GM18867 (cell line): ENCODE measurements at regions not wholly inside any gene's neighbourhood (a gene's known extent, or its start where the extent isn't known, plus 50 kb on each side); places are given as distances from the start of the nearest gene placed in this dataset.
"Not testable (repeated sequence)": the region's sequence is repeated elsewhere in the genome, so short reads cannot be mapped to it uniquely, and the experiment has no call there.

Source experiments
- ATAC-seq: cut with Tn5 transposase; IDR thresholded peaks from one replicate; pipeline ENCODE4 v1.9.1; 2021; ENCODE audit warnings: mild to moderate bottlenecking, moderate library complexity; ENCODE audit not compliant: unreplicated experiment

DNA sequence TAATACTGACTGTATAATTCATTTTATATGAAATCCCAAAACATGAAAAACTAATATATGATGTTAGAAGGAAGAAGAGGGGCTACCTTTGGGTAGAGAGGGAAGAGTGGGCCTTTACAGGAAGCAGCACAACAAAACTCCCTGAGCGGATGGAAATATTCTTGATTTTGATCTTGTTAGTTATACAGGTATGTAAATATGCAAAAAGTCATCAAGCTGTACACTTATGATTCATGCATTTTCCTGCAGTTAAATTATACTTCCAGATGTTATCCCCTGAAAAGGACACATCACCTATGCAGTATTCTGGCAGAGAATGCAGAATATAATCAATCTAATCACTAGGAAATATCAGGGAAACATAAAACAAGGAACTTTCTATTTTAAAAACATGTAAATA, 249.4 kb upstream of the MGAT5 start:
- no peak for ATAC-seq

DNA sequence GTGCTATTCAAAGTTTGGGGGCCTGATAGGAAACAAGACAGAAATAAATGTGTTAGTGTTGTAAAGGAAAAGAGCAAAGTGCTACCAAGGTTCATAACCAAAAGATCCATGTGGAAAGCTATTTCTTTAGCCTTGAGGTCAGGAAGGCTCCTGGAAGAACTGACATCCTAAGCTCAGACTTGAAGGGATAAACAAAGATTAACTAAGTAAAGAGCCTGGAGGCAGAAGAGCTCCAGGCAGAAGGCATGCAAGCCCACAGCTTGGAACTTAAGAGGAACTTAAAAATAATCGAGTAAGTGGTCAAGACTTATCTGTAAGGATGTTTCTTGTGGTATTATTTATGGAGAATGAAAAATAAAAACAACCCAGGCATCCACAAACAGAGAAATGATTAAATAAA, 245.0 kb upstream of the MGAT5 start:
- no peak for ATAC-seq

DNA sequence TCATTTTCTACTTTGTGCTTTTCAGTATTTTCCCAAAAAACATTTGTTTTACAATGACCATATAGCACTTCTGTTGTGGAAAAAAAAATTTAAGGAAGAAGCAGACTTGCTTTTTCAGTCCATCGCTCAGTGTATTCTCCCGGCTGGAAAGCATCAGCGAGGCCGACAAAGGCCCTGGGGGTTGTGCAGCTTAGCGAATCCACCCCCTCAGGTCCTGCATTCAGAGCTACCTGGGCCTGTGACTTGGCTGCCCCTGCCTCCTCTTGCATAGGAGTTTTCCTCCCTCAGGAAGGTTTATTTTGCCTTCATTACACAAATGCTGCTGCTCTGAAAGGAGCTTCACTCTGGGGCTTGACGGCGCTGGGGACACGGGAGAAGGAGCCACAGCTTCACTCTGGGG, 244.4 kb upstream of the MGAT5 start:
- ATAC-seq = no peak

DNA sequence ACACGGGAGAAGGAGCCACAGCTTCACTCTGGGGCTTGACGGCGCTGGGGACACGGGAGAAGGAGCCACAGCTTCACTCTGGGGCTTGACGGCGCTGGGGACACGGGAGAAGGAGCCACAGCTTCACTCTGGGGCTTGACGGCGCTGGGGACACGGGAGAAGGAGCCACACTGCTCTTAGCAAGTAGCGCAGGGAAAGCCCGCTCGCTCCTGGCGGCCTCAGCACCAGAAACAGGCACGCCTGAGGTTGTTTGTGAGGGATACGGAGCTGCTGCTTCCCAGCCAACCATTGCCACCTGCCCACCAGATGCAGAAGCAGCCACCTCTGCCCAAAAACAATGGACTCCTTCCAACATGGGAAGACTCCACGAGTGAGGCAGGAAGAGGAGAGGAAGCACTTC, 244.0 kb upstream of the MGAT5 start:
- ATAC-seq = not testable (repeated sequence)

DNA sequence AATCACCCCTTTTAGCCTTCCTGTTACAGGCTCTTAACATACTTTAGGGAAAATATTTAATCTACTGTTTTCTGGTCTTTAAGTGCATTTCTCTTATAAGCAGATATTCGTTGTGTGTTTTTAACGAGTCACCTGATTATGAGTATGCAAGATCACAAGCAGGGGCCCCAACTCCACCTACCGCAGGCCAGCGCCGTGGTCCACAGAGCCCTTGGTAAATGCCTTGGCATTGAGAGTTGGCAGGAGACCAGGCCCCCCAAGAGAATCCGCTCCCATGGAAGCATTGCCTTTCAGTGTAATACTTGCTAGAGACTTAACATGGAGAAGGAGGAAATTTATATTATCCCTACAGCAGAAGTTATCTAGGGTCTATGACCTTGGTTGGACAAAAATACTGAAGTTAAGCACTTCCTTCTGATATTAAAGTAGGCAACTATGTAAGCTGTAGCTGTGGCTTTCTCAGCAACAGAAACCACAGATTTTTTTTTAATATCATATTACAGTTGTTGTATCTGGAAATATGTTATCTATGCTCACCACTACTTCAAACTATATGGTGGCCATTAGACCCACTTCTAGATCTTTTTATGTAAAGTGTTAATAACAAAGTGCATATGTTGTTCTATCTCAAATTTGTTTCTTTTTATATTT, 241.8 kb upstream of the MGAT5 start:
- ATAC-seq = no peak

DNA sequence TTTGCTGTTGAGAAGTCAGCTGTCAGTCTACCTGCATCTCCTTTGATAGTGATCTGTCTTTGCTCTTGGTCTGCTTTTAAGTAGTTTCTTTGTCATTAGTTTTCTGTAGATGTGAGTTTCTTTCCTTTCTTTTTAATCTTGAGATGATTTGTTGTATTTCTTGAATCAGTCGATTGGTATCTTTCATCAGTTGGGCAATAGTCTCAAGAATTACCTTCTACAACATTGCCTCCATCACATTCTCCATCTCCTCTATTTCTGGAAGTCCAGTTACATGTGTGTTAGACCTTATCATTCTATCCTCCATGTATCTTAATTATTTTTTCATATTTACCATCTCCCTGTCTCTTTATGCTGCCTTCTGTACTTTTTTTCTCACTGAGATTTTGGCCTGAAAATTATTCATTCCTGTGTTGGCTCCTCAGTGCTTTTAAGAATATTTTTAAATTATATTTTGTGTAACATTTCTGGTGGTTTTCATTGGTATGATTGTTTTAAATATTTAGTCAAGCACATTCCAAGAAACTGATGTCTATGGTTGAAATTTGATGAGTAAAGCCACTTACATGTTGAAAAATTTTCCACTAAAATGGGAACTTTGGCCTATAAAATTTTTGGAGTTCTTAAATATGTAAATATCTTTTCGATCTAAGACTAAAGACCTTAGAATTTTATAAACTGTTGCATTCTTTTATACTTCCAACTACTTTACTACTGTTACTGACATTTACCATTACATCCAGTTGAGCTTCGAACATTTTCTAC, 239.5 kb upstream of the MGAT5 start:
- no peak for ATAC-seq

DNA sequence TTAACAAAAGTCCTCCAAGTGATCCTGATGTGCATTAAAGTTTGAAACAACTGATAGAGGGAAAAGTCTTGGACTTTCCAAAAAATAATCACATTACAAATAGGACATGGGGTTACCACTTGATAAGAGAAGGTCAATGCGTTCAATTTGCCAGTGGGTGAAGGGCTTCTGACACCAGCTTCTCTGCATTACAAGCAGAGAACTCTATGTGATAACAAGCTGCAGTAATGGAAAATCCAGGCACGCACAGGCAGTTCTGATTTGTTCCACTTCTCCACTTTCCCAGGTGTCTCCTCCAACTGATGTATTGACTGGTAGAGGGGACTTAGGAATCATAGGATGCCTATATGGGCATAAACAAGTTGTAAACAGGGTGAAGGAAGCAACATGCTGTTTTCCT, 234.0 kb upstream of the MGAT5 start:
- no peak for ATAC-seq

DNA sequence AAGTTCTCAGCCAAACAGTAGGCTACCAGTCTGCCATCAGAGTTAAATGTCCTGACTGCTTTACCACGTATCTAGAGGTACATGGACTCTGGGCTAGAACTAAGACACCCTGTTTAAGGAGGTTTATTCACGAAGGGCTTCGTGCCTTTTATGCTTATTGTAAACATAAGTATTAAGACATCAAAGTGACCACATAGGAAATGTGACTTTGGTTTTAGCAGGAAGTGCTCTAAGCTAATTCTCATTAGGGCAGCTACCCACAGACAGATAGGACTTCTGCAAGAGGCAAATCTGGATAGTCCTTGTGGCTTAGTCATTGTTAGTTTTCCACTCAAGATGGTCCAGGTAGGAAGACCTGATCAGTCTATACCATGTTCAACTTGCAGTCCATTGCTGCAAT, 233.3 kb upstream of the MGAT5 start:
- ATAC-seq = no peak

DNA sequence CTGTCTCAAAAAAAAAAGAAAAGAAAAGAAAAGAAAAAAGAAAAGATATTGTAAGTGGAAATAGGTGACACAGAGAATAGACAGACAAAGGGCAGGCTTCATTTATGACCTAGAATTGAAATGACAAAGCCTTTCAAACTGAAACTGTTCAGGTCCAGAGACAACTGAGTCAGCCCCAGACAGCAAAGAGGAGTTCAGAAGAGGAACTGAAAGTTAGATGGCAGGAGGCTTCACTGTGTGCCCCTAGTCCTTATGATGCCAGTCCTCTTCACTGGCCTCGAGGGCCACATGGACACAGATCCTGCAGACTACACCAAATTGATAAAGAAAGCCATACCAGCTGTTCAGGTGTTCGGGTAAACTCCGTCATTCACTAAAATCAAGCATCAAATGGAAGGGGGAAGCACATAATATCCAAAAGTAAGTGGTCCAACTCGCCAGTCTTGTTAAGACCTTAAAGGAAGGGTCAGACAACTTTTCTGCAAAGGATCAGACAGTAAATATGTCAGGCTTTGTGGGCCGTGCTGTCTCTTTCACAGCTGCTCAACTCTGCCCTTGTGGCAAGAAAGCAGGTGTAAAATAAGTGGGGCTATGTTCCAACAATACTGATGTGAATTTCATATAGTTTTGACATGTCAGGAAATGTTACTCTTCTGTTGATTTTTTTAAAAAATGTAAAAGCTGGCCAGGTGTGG, 231.9 kb upstream of the MGAT5 start:
- ATAC-seq = peak; percentile 96

DNA sequence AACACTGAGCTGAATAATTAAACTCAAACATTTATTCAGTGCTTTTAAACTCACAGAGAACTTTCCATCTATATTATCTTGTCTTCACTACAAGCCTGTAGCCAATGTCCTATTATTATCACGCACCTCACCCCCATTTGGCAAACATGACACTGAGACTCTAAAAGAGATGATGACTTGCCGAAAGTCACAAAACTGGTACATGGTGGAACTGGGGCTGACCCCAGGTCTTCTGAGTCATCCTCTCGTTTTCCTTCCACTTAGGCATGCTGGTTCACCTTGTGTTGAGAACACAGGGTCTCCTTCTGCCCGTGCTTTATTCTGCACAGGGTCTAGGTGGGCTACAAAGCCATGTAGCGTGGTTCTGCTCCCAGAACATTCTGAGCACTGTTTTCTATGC, 230.0 kb upstream of the MGAT5 start:
- ATAC-seq = no peak

DNA sequence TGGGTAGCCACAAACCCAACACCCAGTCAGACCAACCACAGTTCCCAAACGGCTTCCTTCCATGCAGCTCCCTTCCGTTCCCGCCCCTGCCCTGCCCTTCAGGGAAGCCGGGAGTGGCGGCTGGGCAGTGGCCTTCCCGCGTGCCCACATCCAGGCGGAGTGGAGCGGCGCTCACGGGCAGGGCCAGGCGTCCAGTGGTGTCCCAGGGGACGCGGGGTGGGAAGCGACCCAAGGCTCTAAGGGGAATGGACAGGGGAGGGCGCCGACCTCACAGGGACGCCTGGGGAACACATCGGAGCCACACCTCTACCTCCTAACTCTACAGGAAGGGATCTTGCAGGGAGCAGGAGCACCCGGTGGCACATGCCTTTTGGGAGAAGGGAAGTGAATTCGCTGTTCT, 225.9 kb upstream of the MGAT5 start:
- no peak for ATAC-seq

DNA sequence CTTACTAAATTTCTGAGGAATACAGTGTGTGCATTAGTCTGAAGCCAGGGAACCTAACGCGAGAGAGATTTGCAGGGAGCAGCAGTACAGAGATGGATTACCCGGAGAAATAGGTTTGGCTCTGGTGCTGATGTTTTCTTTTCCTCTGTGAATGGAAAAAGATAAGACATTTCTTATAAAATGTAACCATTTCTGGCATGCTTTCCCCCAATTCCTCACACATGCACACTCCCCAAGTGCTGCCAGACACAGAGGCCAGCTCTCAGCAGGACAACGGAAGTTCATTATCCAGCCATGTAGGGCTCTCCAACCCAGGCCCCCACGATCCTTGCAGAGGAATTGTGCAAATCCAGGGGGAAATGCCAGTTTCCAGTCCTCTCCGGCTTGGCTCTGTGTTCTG, 224.5 kb upstream of the MGAT5 start:
- ATAC-seq = no peak

DNA sequence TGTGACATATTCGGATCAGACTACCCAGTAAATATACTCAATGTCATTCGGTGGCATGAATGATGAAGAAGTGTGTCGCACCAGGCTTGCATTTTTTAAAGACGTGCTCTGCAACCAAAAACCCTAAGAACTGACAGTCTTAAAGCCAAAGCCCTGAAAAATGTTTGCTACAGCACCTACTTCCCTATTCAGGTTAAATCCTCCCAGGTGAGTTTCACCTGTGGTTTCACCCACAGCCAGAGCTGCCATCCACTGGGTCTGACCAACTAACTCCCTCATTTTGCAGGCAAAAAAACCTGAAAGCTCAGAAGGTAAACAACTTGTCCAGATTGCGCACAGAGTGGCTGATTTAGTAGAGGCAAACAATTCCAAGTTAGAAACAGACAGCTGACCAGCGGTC, 222.3 kb upstream of the MGAT5 start:
- no peak for ATAC-seq

DNA sequence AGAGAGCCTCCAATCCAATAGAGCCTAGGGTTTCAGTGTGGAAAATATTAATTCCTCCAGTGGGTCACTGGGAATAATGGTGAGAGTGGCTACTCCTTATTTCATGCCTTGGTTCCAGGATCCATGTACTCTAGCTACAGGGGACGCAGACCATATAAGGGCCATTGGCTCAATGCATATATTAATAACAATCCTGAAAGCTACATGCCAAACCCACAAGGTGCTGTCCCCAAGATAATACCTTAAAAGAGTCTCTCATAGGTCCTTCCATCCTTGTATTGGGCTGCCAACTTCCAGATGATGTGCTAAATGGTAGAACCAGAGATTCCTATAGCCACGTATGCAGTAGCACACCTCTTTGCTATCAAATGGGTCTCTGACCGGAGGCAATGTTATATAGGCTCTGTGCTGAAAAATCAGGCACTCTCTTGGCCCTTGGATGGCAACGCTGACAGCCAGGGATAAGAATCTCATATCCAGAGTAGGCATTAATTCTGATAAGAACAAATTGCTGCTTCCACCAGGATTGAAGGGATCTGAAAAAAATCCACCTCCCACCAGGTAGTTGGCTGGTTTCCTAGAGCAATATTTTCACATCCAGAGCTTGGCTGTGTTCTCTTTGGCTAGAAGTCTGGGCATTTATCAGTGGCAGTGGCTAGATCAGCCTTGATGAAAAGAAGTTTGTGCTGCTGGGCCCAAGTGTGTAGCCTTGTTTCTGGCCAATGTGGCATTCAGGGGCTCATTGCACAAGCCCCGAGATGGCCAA, 218.1 kb upstream of the MGAT5 start:
- no peak for ATAC-seq

DNA sequence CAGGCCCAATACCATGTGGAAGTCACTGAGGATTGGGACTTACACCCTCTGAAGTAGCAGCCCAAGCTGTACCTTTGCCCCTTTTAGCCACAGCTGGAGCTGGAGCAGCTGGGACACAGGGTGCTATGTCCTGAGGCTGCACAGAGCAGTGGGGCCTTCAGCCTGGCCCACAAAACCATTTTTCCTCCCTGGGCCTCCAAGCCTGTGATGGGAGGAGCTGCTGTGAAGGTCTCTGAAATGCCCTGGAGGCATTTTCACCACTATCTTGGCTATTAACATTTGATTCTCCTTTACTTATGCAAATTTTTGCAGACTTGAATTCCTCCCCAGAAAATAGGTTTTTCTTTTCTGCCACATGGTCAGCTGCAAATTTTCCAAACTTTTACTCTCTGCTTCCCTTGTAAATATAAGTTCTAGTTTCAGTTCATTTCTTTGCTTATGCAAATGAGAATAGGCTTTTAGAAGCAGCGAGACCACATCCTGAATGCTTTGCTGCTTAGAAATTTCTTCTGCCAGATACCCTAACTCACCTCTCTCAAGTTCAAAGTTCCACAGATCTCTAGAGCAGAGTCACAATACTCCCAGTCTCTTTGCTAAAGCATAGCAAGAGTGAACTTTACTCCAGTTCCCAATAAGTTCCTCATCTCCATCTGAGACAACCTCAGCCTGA, 213.8 kb upstream of the MGAT5 start:
- no peak for ATAC-seq

DNA sequence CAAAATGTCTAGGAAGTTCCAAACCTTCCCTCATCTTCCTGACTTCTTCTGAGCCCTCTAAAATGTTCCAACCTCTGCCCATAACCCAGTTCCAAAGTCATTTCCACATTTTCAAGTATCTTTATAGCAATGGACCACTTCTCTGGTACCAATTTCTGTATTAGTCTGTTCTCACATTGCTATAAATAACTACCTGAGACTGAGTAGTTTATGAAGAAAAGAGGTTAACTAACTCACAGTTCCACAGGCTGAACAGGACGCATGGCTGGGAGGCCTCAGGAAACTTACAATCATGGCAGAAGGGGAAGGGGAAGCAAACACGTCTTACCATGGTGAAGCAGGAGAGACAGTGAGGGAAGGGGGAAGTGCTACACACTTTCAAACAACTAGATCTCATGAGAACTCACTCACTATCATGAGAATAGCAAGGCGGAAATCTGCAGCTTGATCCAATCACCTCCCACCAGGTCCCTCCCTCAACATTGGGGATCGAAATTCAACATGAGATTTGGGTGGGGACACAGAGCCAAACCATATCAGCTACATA, 213.2 kb upstream of the MGAT5 start:
- not testable (repeated sequence) for ATAC-seq

DNA sequence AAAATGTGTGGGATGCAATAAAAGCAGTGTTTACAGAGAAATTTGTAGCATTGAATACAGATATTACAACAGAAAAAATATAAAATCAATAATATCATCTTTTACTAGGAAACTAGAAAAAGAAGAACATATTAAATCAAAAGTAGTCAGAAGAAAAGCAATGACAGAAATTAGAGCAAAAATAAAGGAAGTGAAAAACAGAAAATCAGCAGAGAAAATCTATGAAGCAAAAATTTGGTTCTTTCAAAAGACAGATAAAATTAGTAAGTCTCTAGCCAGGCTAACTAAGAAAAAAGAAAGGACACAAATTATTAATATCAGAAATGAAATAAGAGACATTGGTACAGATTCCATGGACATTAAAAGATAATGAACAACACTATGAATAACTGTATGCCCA, 212.0 kb upstream of the MGAT5 start:
- ATAC-seq = no peak

DNA sequence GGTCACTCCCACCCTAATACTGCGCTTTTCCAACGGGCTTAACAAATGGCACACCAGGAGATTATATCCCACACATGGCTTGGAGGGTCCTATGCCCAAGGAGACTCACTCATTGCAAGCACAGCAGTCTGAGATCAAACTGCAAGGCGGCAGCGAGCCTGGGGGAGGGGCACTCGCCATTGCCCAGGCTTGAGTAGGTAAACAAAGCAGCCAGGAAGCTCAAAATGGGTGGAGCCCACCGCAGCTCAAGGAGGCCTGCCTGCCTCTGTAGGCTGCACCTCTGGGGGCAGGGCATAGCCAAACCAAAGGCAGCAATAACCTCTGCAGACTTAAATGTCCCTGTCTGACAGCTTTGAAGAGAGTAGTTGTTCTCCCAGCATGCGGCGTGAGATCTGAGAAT, 210.8 kb upstream of the MGAT5 start:
- ATAC-seq = not testable (repeated sequence)

DNA sequence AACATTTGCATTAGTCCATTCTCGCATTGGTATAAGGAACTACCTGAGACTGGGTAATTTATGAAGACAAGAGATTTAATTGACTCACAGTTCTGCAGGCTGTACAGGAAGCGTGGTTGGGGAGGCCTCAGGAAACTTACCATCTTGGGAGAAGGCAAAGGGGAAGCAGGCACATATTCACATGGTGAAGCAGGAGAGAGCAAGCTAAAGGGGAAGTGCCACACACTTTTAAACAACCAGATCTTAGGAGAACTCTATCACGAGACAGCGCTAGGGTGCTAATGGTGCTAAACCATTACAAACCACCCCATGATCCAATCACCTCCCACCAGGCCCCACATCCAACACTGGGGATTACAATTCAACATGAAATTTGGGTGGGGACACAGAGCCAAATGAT, 201.7 kb upstream of the MGAT5 start:
- no peak for ATAC-seq

DNA sequence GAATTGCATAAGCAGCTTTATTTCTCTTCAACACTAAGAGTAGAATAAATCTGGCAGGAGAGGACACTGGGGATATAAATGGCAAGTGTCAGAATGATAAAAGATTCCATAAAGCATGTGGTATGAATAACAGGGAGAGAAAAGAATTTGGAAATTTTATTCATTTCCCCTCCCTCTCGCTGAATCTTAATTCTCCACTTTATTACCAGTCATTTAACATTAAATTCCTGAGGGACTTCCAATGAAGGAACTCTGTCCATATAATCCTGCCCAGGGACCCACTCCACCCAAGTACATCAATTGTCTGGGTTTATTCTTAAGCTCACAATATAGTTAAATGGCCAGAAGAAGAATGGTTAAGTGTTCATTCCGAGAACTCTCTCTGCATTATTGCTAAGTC, 197.7 kb upstream of the MGAT5 start:
- ATAC-seq = no peak

DNA sequence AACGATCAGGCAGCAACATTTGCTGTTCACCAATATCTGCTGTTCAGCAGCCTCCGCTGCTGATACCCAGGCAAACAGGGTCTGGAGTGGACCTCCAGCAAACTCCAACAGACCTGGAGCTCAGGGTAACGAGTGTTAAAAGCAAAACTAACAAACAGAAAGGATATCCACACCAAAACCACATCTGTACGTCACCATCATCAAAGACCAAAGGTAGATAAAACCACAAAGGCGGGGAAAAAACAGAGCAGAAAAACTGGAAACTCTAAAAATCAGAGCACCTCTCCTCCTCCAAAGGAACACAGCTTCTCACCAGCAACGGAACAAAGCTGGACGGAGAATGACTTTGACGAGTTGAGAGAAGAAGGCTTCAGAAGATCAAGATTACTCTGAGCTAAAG, 192.8 kb upstream of the MGAT5 start:
- ATAC-seq = not testable (repeated sequence)
